Endothelial cell of umbilical vein (primary cell): ENCODE measurements at regions not wholly inside any gene's neighbourhood (a gene's known extent, or its start where the extent isn't known, plus 50 kb on each side); places are given as distances from the start of the nearest gene placed in this dataset.

Experiments
- BruUV-seq: library from RNA; stranded (reverse); fragments of 400-500 nt; replicated peaks from 2 replicates; lab custom pipeline; 2021; lab: Mats Ljungman, UMichigan
- CTCF ChIA-PET: fragments of 300-600, 350-600 bp; sonication (Branson Sonifier 250); formaldehyde crosslinking; loops from one replicate; lab custom pipeline; 2021; ENCODE audit warnings: antibody characterized with exemption, inconsistent platforms; lab: Charles Lee
- POLR2A ChIA-PET: fragments of 300-600, 350-600 bp; sonication (Branson Sonifier 250); formaldehyde crosslinking; loops from one replicate; lab custom pipeline; 2021; ENCODE audit warnings: antibody characterized with exemption, inconsistent platforms; lab: Charles Lee
- DNase-seq: peaks from one replicate; pipeline ENCODE4 v3.0.0-alpha.2; 2011; ENCODE audit warnings: low read depth, low spot score
- FAIRE-seq: peaks from 2 replicates; lab custom pipeline; 2011; peaks lifted over from hg19 to GRCh38; lab: Jason Lieb, UNC
- H2AFZ ChIP-seq: 2 replicates; pipeline ENCODE4 v1.6.0; 2012; ENCODE audit warnings: low read depth, low read length, control low read depth, inconsistent platforms
- H3K27ac ChIP-seq: 2 replicates; pipeline ENCODE4 v1.5.1; 2011; ENCODE audit warnings: low read depth, mild to moderate bottlenecking, control low read depth, low read length, moderate library complexity; ENCODE audit not compliant: insufficient read depth
- H3K27me3 ChIP-seq, 2 experiments: 2 replicates each; pipeline versions ENCODE4 v1.6.0 to v1.6.1; 2011; ENCODE audit warnings: low read length in 2 of 2, mixed read lengths in 1 of 2; ENCODE audit not compliant: control insufficient read depth in 2 of 2, insufficient read depth in 2 of 2
- H3K36me3 ChIP-seq, 2 experiments: 2 replicates in 1 of 2; 3 replicates in 1 of 2; pipeline ENCODE4 v1.5.1; 2011; ENCODE audit warnings: low read length in 2 of 2, mild to moderate bottlenecking in 1 of 2, moderate library complexity in 1 of 2; ENCODE audit not compliant: control insufficient read depth in 2 of 2, insufficient read depth in 2 of 2; ENCODE audit errors: extremely low read depth in 1 of 2
- H3K4me1 ChIP-seq: 3 replicates; pipeline ENCODE4 v1.5.1; 2011; ENCODE audit warnings: mild to moderate bottlenecking, low read length; ENCODE audit not compliant: control insufficient read depth, insufficient read depth; ENCODE audit errors: extremely low read depth
- H3K4me2 ChIP-seq: 2 replicates; pipeline ENCODE4 v1.6.1; 2011; ENCODE audit warnings: low read length, control low read depth, mixed read lengths; ENCODE audit not compliant: insufficient read depth
- H3K4me3 ChIP-seq, 3 experiments: fragments of 200-600 bp in 1 of 3; sonication (generic), shearing (Covaris generic) in 1 of 3; replicated peaks in 1 of 3; 2 replicates each; pipeline ENCODE4 v1.5.1; 2011 to 2016; ENCODE audit warnings: control low read depth in 3 of 3, low read length in 3 of 3, mild to moderate bottlenecking in 2 of 3, inconsistent platforms in 1 of 3, low read depth in 1 of 3, moderate library complexity in 1 of 3; ENCODE audit not compliant: insufficient read depth in 1 of 3
- H3K79me2 ChIP-seq: 2 replicates; pipeline ENCODE4 v1.6.0; 2012; ENCODE audit warnings: low read length, inconsistent platforms; ENCODE audit not compliant: control insufficient read depth, insufficient read depth
- H3K9ac ChIP-seq: replicated peaks from 2 replicates; pipeline ENCODE3; 2011; ENCODE audit warnings: low read length, control low read depth; ENCODE audit not compliant: insufficient read depth; ENCODE audit errors: extremely low read depth
- H3K9me1 ChIP-seq: replicated peaks from 3 replicates; pipeline ENCODE4 v1.6.0; 2011; ENCODE audit warnings: mild to moderate bottlenecking, low read length; ENCODE audit not compliant: control insufficient read depth, insufficient read depth; ENCODE audit errors: extremely low read depth
- H3K9me3 ChIP-seq: replicated peaks from 2 replicates; pipeline ENCODE4 v1.5.1; 2012; ENCODE audit warnings: low read length, inconsistent platforms; ENCODE audit not compliant: control insufficient read depth, insufficient read depth
- H4K20me1 ChIP-seq: replicated peaks from 2 replicates; pipeline ENCODE3; 2011; ENCODE audit warnings: mild to moderate bottlenecking, low read length; ENCODE audit not compliant: control insufficient read depth, insufficient read depth; ENCODE audit errors: extremely low read depth
- CTCF ChIP-seq, 2 donors: IDR thresholded peaks; 1 replicate in 1 of 2; 2 replicates in 1 of 2; pipeline ENCODE4 v1.5.1; 2011; ENCODE audit warnings: low read length in 2 of 2, mild to moderate bottlenecking in 2 of 2, moderate library complexity in 2 of 2, control low read depth in 1 of 2, inconsistent platforms in 1 of 2, low read depth in 1 of 2; ENCODE audit not compliant: insufficient read depth in 1 of 2; ENCODE audit errors: extremely low read depth in 1 of 2
- EZH2 ChIP-seq: IDR thresholded peaks from 2 replicates; pipeline ENCODE4 v1.6.1; 2012; ENCODE audit warnings: borderline replicate concordance, low read depth, mild to moderate bottlenecking, moderate library complexity, low read length, inconsistent platforms; ENCODE audit not compliant: severe bottlenecking
- FOS ChIP-seq: IDR thresholded peaks from 2 replicates; pipeline ENCODE4 v1.6.1; 2011; ENCODE audit warnings: mild to moderate bottlenecking, low read length, moderate library complexity, borderline replicate concordance; ENCODE audit not compliant: insufficient read depth
- GATA2 ChIP-seq: IDR thresholded peaks from 2 replicates; pipeline ENCODE4 v1.7.0; 2011; ENCODE audit warnings: low read depth, mild to moderate bottlenecking, moderate library complexity, mixed read lengths, low read length; ENCODE audit not compliant: insufficient read length, insufficient read depth
- JUN ChIP-seq: IDR thresholded peaks from 2 replicates; pipeline ENCODE4 v1.6.1; 2011; ENCODE audit warnings: borderline replicate concordance, low read depth; ENCODE audit not compliant: insufficient read length, insufficient read depth
- MYC ChIP-seq: IDR thresholded peaks from one replicate; pipeline ENCODE4 v1.6.1; 2011; ENCODE audit warnings: mild to moderate bottlenecking, low read depth, low read length
- POLR2A ChIP-seq: IDR thresholded peaks from 2 replicates; pipeline ENCODE4 v1.6.1; 2012; ENCODE audit warnings: low read depth, mild to moderate bottlenecking, control low read depth, low read length
- POLR2AphosphoS5 ChIP-seq: IDR thresholded peaks from 2 replicates; pipeline ENCODE4 v1.6.1; 2012; ENCODE audit warnings: low read depth, mild to moderate bottlenecking, control low read depth, low read length, moderate library complexity; ENCODE audit not compliant: insufficient read depth
- dilution Hi-C: fragments of 300-500 bp; cut with MboI; formaldehyde crosslinking; loops from one replicate; pipeline ENCODE4 v1.15.0; 2019; ENCODE audit warnings: low sequenced_read_pairs; ENCODE audit not compliant: extremely low pct_ligation_motif_present
- intact Hi-C: fragments of 100-400 bp; cut with micrococcal nuclease; formaldehyde crosslinking; loops from one replicate; pipeline ENCODE4 v1.10.0; 2022
- TF ChIP-seq, protein P1 (sequence below): IDR thresholded peaks from 2 replicates; pipeline ENCODE4 v1.6.1; 2011; ENCODE audit not compliant: insufficient read depth, insufficient read length

GRCh38 chr13:99829593-99830239 is 141.9 kb downstream of the ZIC5 start:
- no peak overlapping the region for H3K4me3 ChIP-seq
- no peaks in the 10 kb centered on the region for H3K27me3 ChIP-seq
- no peaks in the 10 kb centered on the region for H4K20me1 ChIP-seq
- TF ChIP-seq, protein P1, sequence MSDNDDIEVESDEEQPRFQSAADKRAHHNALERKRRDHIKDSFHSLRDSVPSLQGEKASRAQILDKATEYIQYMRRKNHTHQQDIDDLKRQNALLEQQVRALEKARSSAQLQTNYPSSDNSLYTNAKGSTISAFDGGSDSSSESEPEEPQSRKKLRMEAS = no peak
- TF ChIP-seq FOS (no peak), MYC (no peak), POLR2AphosphoS5 (no peak), POLR2A (no peak), EZH2 (no peak), CTCF (IDR thresholded peaks at IDR 0.05; ENCODE audit: extremely low read depth in 1 of 2, insufficient read depth in 1 of 2, low read depth in 1 of 2, low read length in 2 of 2) (no peak), JUN (no peak), GATA2 (no peak)
- H3K36me3 ChIP-seq = no peaks in the 10 kb centered on the region
- BruUV-seq = no TSS peak
- DNase-seq (no peak), FAIRE-seq (no peak)
- POLR2A ChIA-PET = no interaction called here
- H3K27ac ChIP-seq = no peak overlapping the region
- no peaks in the 10 kb centered on the region for H3K9me1 ChIP-seq
- CTCF ChIA-PET = no interaction called here
- H3K4me1 ChIP-seq = no peaks in the 10 kb centered on the region
- H3K9me3 ChIP-seq = no peaks in the 10 kb centered on the region
- H3K79me2 ChIP-seq = no peaks in the 10 kb centered on the region
- intact Hi-C loops (no loop called here), dilution Hi-C loops (no loop called here)
- no peak overlapping the region for H3K9ac ChIP-seq
- H3K4me2 ChIP-seq = no peak overlapping the region
- no peak overlapping the region for H2AFZ ChIP-seq
